ENCODE measurements at regions not wholly inside any gene's neighbourhood (a gene's known extent, or its start where the extent isn't known, plus 50 kb on each side); places are given as distances from the start of the nearest gene placed in this dataset.

GRCh38 chr18:66141716-66142115 lies 390.9 kb downstream of the CDH7 start:
- no peak for DNase-seq (ENCODE audit: low spot score)

GRCh38 chr18:66138642-66139041 lies 387.8 kb downstream of the CDH7 start:
- no peak for DNase-seq (ENCODE audit: low spot score)

- DNase-seq (ENCODE audit: low spot score): no peak
Observed at GRCh38 chr18:66136039-66136438, 385.2 kb downstream of the CDH7 start.

- DNase-seq (ENCODE audit: low spot score): no peak
Observed at GRCh38 chr18:66129248-66129647, 378.4 kb downstream of the CDH7 start.

- no peak for DNase-seq (ENCODE audit: low spot score)
Observed at GRCh38 chr18:66126266-66126665, 375.5 kb downstream of the CDH7 start.

- no peak for DNase-seq (ENCODE audit: low spot score)
Observed at GRCh38 chr18:66124394-66124793, 373.6 kb downstream of the CDH7 start.

- no peak for DNase-seq (ENCODE audit: low spot score)
Observed at GRCh38 chr18:66119347-66119746, 368.5 kb downstream of the CDH7 start.

GRCh38 chr18:66111018-66111417 lies 360.2 kb downstream of the CDH7 start:
- DNase-seq (ENCODE audit: low spot score): no peak

- no peak for DNase-seq (ENCODE audit: low spot score)
Observed at GRCh38 chr18:66110607-66111006, 359.8 kb downstream of the CDH7 start.

- DNase-seq (ENCODE audit: low spot score): no peak
Observed at GRCh38 chr18:66109981-66110380, 359.2 kb downstream of the CDH7 start.

- DNase-seq (ENCODE audit: low spot score): no peak
Observed at GRCh38 chr18:66107546-66107945, 356.7 kb downstream of the CDH7 start.

- DNase-seq (ENCODE audit: low spot score): no peak
Observed at GRCh38 chr18:66105016-66105415, 354.2 kb downstream of the CDH7 start.

- DNase-seq (ENCODE audit: low spot score): no peak
Observed at GRCh38 chr18:66103550-66103949, 352.7 kb downstream of the CDH7 start.

- no peak for DNase-seq (ENCODE audit: low spot score)
Observed at GRCh38 chr18:66083078-66083477, 332.3 kb downstream of the CDH7 start.

- no peak for DNase-seq (ENCODE audit: low spot score)
Observed at GRCh38 chr18:66078925-66079800, 328.4 kb downstream of the CDH7 start.

- no peak for DNase-seq (ENCODE audit: low spot score)
Observed at GRCh38 chr18:66077066-66077465, 326.3 kb downstream of the CDH7 start.

- DNase-seq (ENCODE audit: low spot score): no peak
Observed at GRCh38 chr18:66066191-66066590, 315.4 kb downstream of the CDH7 start.

- no peak for DNase-seq (ENCODE audit: low spot score)
Observed at GRCh38 chr18:66048406-66048805, 297.6 kb downstream of the CDH7 start.

- DNase-seq (ENCODE audit: low spot score): no peak
Observed at GRCh38 chr18:66046032-66046602, 295.3 kb downstream of the CDH7 start.

GRCh38 chr18:66043009-66043408 lies 292.2 kb downstream of the CDH7 start:
- no peak for DNase-seq (ENCODE audit: low spot score)

- DNase-seq (ENCODE audit: low spot score): no peak
Observed at GRCh38 chr18:66013969-66014368, 263.2 kb downstream of the CDH7 start.

- DNase-seq (ENCODE audit: low spot score): no peak
Observed at GRCh38 chr18:66011916-66012315, 261.1 kb downstream of the CDH7 start.

- DNase-seq (ENCODE audit: low spot score): no peak
Observed at GRCh38 chr18:66005831-66006588, 255.2 kb downstream of the CDH7 start.
